IMR-90 (cell line): ENCODE measurements at regions not wholly inside any gene's neighbourhood (a gene's known extent, or its start where the extent isn't known, plus 50 kb on each side); places are given as distances from the start of the nearest gene placed in this dataset.

Experiments
- ATAC-seq: fragments of 200-7000 bp; cut with Tn5 transposase; 2 replicates; pipeline ENCODE4 v1.9.1; 2020; ENCODE audit warnings: low read depth, mild to moderate bottlenecking, moderate library complexity
- BruUV-seq: library from RNA; stranded (reverse); fragments of 400-500 nt; replicated peaks from 2 replicates; lab custom pipeline; 2021; lab: Mats Ljungman, UMichigan
- CTCF ChIA-PET: fragments of 300-600 bp; formaldehyde crosslinking; extraction: SDS; loops from one replicate; lab custom pipeline; 2021; ENCODE audit warnings: antibody characterized with exemption; lab: Yijun Ruan, JAX
- POLR2A ChIA-PET: fragments of 300-600 bp; sonication (Branson Sonifier 250); formaldehyde crosslinking; loops from one replicate; lab custom pipeline; 2022; ENCODE audit warnings: antibody characterized with exemption; ENCODE audit not compliant: unreplicated experiment; lab: Charles Lee
- DNase-seq: peaks from one replicate; pipeline ENCODE4 v3.0.0; 2013
- H2AFZ ChIP-seq: replicated peaks from 2 replicates; pipeline ENCODE3; 2013; ENCODE audit warnings: low read length, mild to moderate bottlenecking; ENCODE audit not compliant: poor library complexity
- H2AK5ac ChIP-seq: 2 replicates; pipeline ENCODE4 v1.6.1; 2013; ENCODE audit warnings: low read depth, low read length, inconsistent platforms
- H2AK9ac ChIP-seq: replicated peaks from 2 replicates; pipeline ENCODE3; 2013; ENCODE audit warnings: mild to moderate bottlenecking, low read depth, low read length, moderate library complexity; ENCODE audit not compliant: poor library complexity
- H2BK120ac ChIP-seq: 2 replicates; pipeline ENCODE4 v1.6.1; 2013; ENCODE audit warnings: low read depth, low read length, inconsistent platforms
- H2BK15ac ChIP-seq: 3 replicates; pipeline ENCODE4 v1.6.1; 2013; ENCODE audit warnings: low read depth, low read length, inconsistent platforms
- H2BK20ac ChIP-seq: 2 replicates; pipeline ENCODE4 v1.6.1; 2013; ENCODE audit warnings: low read depth, mild to moderate bottlenecking, inconsistent platforms, low read length, moderate library complexity
- H2BK5ac ChIP-seq: 2 replicates; pipeline ENCODE4 v1.6.1; 2013; ENCODE audit warnings: mild to moderate bottlenecking, low read depth, low read length, inconsistent platforms; ENCODE audit not compliant: poor library complexity, severe bottlenecking
- H3K14ac ChIP-seq: replicated peaks from 2 replicates; pipeline ENCODE4 v1.6.1; 2013; ENCODE audit warnings: low read depth, low read length, inconsistent platforms
- H3K18ac ChIP-seq: 2 replicates; pipeline ENCODE4 v1.6.1; 2013; ENCODE audit warnings: low read depth, low read length, control low read depth
- H3K23ac ChIP-seq: 2 replicates; pipeline ENCODE4 v1.6.1; 2013; ENCODE audit warnings: low read depth, low read length, inconsistent platforms
- H3K27ac ChIP-seq: 2 replicates; pipeline ENCODE4 v1.5.1; 2013; ENCODE audit warnings: mild to moderate bottlenecking, control low read depth, low read length; ENCODE audit not compliant: insufficient read depth
- H3K27me3 ChIP-seq: 2 replicates; pipeline ENCODE4 v1.6.1; 2013; ENCODE audit warnings: low read length; ENCODE audit not compliant: control insufficient read depth, insufficient read depth
- H3K36me3 ChIP-seq: 2 replicates; pipeline ENCODE4 v1.6.1; 2013; ENCODE audit warnings: low read length, mixed read lengths; ENCODE audit not compliant: control insufficient read depth, insufficient read depth
- H3K4ac ChIP-seq: 2 replicates; pipeline ENCODE4 v1.6.1; 2013; ENCODE audit warnings: low read depth, low read length, inconsistent platforms
- H3K4me1 ChIP-seq: 2 replicates; pipeline ENCODE4 v1.6.1; 2013; ENCODE audit warnings: low read length, mixed read lengths; ENCODE audit not compliant: control insufficient read depth, insufficient read depth
- H3K4me2 ChIP-seq: 2 replicates; pipeline ENCODE4 v1.6.1; 2013; ENCODE audit warnings: low read depth, mild to moderate bottlenecking, control low read depth, low read length, moderate library complexity
- H3K4me3 ChIP-seq: 2 replicates; pipeline ENCODE4 v1.5.1; 2013; ENCODE audit warnings: low read depth, mild to moderate bottlenecking, control low read depth, low read length, moderate library complexity; ENCODE audit not compliant: insufficient read depth
- H3K56ac ChIP-seq: 2 replicates; pipeline ENCODE4 v1.6.1; 2013; ENCODE audit warnings: low read length, inconsistent platforms; ENCODE audit not compliant: insufficient read depth; ENCODE audit errors: extremely low read depth
- H3K79me1 ChIP-seq, 2 experiments: 2 replicates each; pipeline ENCODE4 v1.6.1; 2013; ENCODE audit warnings: low read length in 2 of 2, inconsistent platforms in 1 of 2, low read depth in 1 of 2
- H3K9ac ChIP-seq: 2 replicates; pipeline ENCODE4 v1.6.1; 2013; ENCODE audit warnings: low read depth, low read length, control low read depth
- H3K9me1 ChIP-seq: 2 replicates; pipeline ENCODE4 v1.6.1; 2013; ENCODE audit warnings: low read length, inconsistent platforms; ENCODE audit not compliant: insufficient read depth
- H3K9me3 ChIP-seq: 2 replicates; pipeline ENCODE4 v1.6.1; 2013; ENCODE audit warnings: low read length; ENCODE audit not compliant: control insufficient read depth, insufficient read depth
- H4K20me1 ChIP-seq: 2 replicates; pipeline ENCODE4 v1.6.1; 2013; ENCODE audit warnings: low read length, inconsistent platforms; ENCODE audit not compliant: insufficient read depth
- H4K5ac ChIP-seq: 2 replicates; pipeline ENCODE4 v1.6.1; 2013; ENCODE audit warnings: mild to moderate bottlenecking, low read depth, low read length, control low read depth
- H4K8ac ChIP-seq, 2 experiments: 2 replicates each; pipeline ENCODE4 v1.6.1; 2013; ENCODE audit warnings: low read depth in 2 of 2, low read length in 2 of 2, control low read depth in 1 of 2, inconsistent platforms in 1 of 2
- H4K91ac ChIP-seq: 2 replicates; pipeline ENCODE4 v1.6.1; 2013; ENCODE audit warnings: low read depth, low read length, inconsistent platforms; ENCODE audit not compliant: insufficient read depth
- BHLHE40 ChIP-seq: fragments of 150-350 bp; IDR thresholded peaks from 2 replicates; pipeline ENCODE4 v1.6.1; 2016; ENCODE audit warnings: mild to moderate bottlenecking, low read depth, low read length
- CEBPB ChIP-seq: IDR thresholded peaks from 2 replicates; pipeline ENCODE4 v1.6.1; 2012; ENCODE audit warnings: low read depth, low read length, improper control_type of control experiment
- CHD1 ChIP-seq: IDR thresholded peaks from 2 replicates; pipeline ENCODE4 v1.6.1; 2012; ENCODE audit warnings: low read depth, low read length, improper control_type of control experiment
- FOS ChIP-seq: fragments of 150-350 bp; IDR thresholded peaks from 2 replicates; pipeline ENCODE4 v1.6.1; 2016; ENCODE audit warnings: low read depth, low read length
- MAFK ChIP-seq: IDR thresholded peaks from 2 replicates; pipeline ENCODE4 v1.6.1; 2012; ENCODE audit warnings: low read depth, low read length, improper control_type of control experiment
- MAZ ChIP-seq: IDR thresholded peaks from 2 replicates; pipeline ENCODE4 v1.6.1; 2012; ENCODE audit warnings: low read depth, mild to moderate bottlenecking, low read length, improper control_type of control experiment, moderate library complexity, borderline replicate concordance
- MXI1 ChIP-seq: IDR thresholded peaks from 2 replicates; pipeline ENCODE4 v1.6.1; 2012; ENCODE audit warnings: low read depth, mild to moderate bottlenecking, low read length, moderate library complexity, borderline replicate concordance
- NFE2L2 ChIP-seq: fragments of 150-350 bp; IDR thresholded peaks from 2 replicates; pipeline ENCODE4 v1.6.1; 2016; ENCODE audit warnings: low read depth, mild to moderate bottlenecking, low read length
- POLR2A ChIP-seq: IDR thresholded peaks from 2 replicates; pipeline ENCODE4 v1.6.1; 2012; ENCODE audit warnings: mild to moderate bottlenecking, low read depth, low read length
- RCOR1 ChIP-seq: IDR thresholded peaks from 2 replicates; pipeline ENCODE4 v1.6.1; 2012; ENCODE audit warnings: mild to moderate bottlenecking, low read length, improper control_type of control experiment; ENCODE audit not compliant: insufficient replicate concordance
- SMC3 ChIP-seq: fragments of 150-350 bp; IDR thresholded peaks from 2 replicates; pipeline ENCODE4 v1.6.1; 2016; ENCODE audit warnings: low read depth, mild to moderate bottlenecking, antibody characterized with exemption, low read length, moderate library complexity
- WGBS, 2 experiments: methylation state at CpG; one replicate each; pipeline versions ENCODE4 v1.1.5 to v1.1.7; 2013; ENCODE audit warnings: missing lambda C conversion rate in 2 of 2; ENCODE audit not compliant: insufficient read length in 1 of 2; ENCODE audit errors: extremely low coverage in 2 of 2; 5-methylcytosine and 5-hydroxymethylcytosine counted together
- dilution Hi-C: fragments of 300-500 bp; cut with HindIII; formaldehyde crosslinking; loops from one replicate; pipeline ENCODE4 v1.14.3; 2018; ENCODE audit warnings: low sequenced_read_pairs; ENCODE audit not compliant: unreplicated experiment
- in situ Hi-C: fragments of 300-500 bp; cut with MboI; formaldehyde crosslinking; loops from 3 replicates; pipeline ENCODE4 v1.14.3; 2019; ENCODE audit warnings: low sequenced_read_pairs, inconsistent platforms, mixed read lengths
- intact Hi-C: fragments of 100-400 bp; cut with micrococcal nuclease; formaldehyde crosslinking; loops from 2 replicates; pipeline ENCODE4 v1.10.0; 2022
- TF ChIP-seq, protein P1 (sequence below): fragments of 150-350 bp; IDR thresholded peaks from 2 replicates; pipeline ENCODE4 v1.6.1; 2017; ENCODE audit warnings: mild to moderate bottlenecking, antibody characterized with exemption, low read length, low read depth
- TF ChIP-seq, protein P2 (sequence below): conservative IDR thresholded peaks from 2 replicates; pipeline ENCODE4 v1.5.1; 2012; ENCODE audit warnings: mild to moderate bottlenecking, low read depth, low read length, improper control_type of control experiment

DNA sequence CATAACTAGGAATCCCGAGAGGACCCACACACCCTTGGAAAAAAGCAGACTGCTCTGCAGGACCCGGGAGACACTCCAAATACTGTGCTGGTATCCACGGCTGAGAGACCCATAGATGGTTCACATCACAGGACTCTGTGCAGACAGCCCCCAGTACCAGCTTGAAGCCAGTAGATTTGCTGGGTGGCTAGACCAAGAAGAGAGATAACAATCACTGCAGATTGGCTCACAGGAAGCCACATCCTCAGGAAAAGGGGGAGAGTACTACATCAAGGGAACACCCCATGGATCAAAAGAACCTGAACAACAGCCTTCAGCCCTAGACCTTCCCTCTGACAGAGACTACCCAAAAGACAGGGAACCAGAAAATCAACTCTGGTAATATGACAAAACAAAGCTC lies 223.8 kb upstream of the LRATD1 start:
- Histone ChIP-seq H4K91ac (no peak overlapping the region), H3K4me1 (no peaks in the 10 kb centered on the region), H3K14ac (no peak overlapping the region), H3K9ac (no peak overlapping the region), H2BK5ac (no peak overlapping the region), H2AFZ (no peak overlapping the region), H2AK5ac (no peak overlapping the region), H3K27me3 (no peaks in the 10 kb centered on the region), H2BK120ac (no peak overlapping the region), H3K9me1 (no peaks in the 10 kb centered on the region), H2BK20ac (no peak overlapping the region), H3K9me3 (no peaks in the 10 kb centered on the region), H3K79me1 (no peaks in the 10 kb centered on the region), H3K4me3 (no peak overlapping the region), H3K27ac (no peak overlapping the region), H4K5ac (no peak overlapping the region), H4K20me1 (no peaks in the 10 kb centered on the region), H2AK9ac (no peak overlapping the region), H3K36me3 (no peaks in the 10 kb centered on the region), H3K4me2 (no peak overlapping the region), H3K18ac (no peak overlapping the region), H3K4ac (no peak overlapping the region), H2BK15ac (no peak overlapping the region), H4K8ac (no peak overlapping the region), H3K23ac (no peak overlapping the region), H3K56ac (no peak overlapping the region)
- POLR2A ChIA-PET: no interaction called here
- dilution Hi-C loops: no loop called here
- in situ Hi-C loops: no loop called here
- ATAC-seq: no peak
- no peak for TF ChIP-seq RCOR1
- TF ChIP-seq SMC3: no peak
- TF ChIP-seq NFE2L2: no peak
- no peak for TF ChIP-seq BHLHE40
- no peak for TF ChIP-seq MAFK
- TF ChIP-seq, protein P1, sequence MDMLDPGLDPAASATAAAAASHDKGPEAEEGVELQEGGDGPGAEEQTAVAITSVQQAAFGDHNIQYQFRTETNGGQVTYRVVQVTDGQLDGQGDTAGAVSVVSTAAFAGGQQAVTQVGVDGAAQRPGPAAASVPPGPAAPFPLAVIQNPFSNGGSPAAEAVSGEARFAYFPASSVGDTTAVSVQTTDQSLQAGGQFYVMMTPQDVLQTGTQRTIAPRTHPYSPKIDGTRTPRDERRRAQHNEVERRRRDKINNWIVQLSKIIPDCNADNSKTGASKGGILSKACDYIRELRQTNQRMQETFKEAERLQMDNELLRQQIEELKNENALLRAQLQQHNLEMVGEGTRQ: no peak
- TF ChIP-seq CHD1: no peak
- no peak for TF ChIP-seq FOS
- TF ChIP-seq POLR2A: no peak
- TF ChIP-seq MXI1: no peak
- TF ChIP-seq CEBPB: no peak
- no peak for TF ChIP-seq MAZ
- TF ChIP-seq, protein P2, sequence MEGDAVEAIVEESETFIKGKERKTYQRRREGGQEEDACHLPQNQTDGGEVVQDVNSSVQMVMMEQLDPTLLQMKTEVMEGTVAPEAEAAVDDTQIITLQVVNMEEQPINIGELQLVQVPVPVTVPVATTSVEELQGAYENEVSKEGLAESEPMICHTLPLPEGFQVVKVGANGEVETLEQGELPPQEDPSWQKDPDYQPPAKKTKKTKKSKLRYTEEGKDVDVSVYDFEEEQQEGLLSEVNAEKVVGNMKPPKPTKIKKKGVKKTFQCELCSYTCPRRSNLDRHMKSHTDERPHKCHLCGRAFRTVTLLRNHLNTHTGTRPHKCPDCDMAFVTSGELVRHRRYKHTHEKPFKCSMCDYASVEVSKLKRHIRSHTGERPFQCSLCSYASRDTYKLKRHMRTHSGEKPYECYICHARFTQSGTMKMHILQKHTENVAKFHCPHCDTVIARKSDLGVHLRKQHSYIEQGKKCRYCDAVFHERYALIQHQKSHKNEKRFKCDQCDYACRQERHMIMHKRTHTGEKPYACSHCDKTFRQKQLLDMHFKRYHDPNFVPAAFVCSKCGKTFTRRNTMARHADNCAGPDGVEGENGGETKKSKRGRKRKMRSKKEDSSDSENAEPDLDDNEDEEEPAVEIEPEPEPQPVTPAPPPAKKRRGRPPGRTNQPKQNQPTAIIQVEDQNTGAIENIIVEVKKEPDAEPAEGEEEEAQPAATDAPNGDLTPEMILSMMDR: no peak
- intact Hi-C loops: no loop called here
- no TSS peak for BruUV-seq
- CTCF ChIA-PET: interaction anchor here (0.6 kb wide), 1 partner anchor 783 kb away, joined by 3 read pairs; no protein-coding TSS in a partner anchor
- no peak for DNase-seq
- WGBS, 2 experiments: no CpG with 5 or more reads among the region's 3 CpGs
